Mucosa of rectum (tissue), 2 donors: ENCODE measurements at regions not wholly inside any gene's neighbourhood (a gene's known extent, or its start where the extent isn't known, plus 50 kb on each side); places are given as distances from the start of the nearest gene placed in this dataset.

Source experiments
- H3K27ac ChIP-seq, 2 donors: one replicate each; pipeline ENCODE4 v1.7.0; 2013; ENCODE audit warnings: inconsistent platforms in 2 of 2, low read depth in 2 of 2, low read length in 2 of 2
- H3K27me3 ChIP-seq, 2 donors: one replicate each; pipeline ENCODE4 v1.7.0; 2013; ENCODE audit warnings: low read length in 2 of 2; ENCODE audit not compliant: control insufficient read depth in 2 of 2, insufficient read depth in 2 of 2
- H3K36me3 ChIP-seq, 2 donors: one replicate each; pipeline ENCODE4 v1.7.0; 2013; ENCODE audit warnings: low read length in 2 of 2; ENCODE audit not compliant: control insufficient read depth in 2 of 2, insufficient read depth in 2 of 2
- H3K4me1 ChIP-seq, 2 donors: one replicate each; pipeline ENCODE4 v1.7.0; 2013; ENCODE audit warnings: low read length in 2 of 2, mild to moderate bottlenecking in 1 of 2; ENCODE audit not compliant: control insufficient read depth in 2 of 2, insufficient read depth in 2 of 2
- H3K4me3 ChIP-seq, 2 donors: one replicate each; pipeline ENCODE4 v1.7.0; 2013; ENCODE audit warnings: low read length in 2 of 2
- H3K9ac ChIP-seq, 2 donors: one replicate each; pipeline ENCODE4 v1.7.0; 2013; ENCODE audit warnings: low read length in 2 of 2, low read depth in 1 of 2, mild to moderate bottlenecking in 1 of 2
- H3K9me3 ChIP-seq, 2 donors: one replicate each; pipeline ENCODE4 v1.7.0; 2013; ENCODE audit warnings: low read length in 2 of 2; ENCODE audit not compliant: control insufficient read depth in 2 of 2
- donor health status: healthy.
- donor health status: Normal muscosa, but diverticular disease.

DNA sequence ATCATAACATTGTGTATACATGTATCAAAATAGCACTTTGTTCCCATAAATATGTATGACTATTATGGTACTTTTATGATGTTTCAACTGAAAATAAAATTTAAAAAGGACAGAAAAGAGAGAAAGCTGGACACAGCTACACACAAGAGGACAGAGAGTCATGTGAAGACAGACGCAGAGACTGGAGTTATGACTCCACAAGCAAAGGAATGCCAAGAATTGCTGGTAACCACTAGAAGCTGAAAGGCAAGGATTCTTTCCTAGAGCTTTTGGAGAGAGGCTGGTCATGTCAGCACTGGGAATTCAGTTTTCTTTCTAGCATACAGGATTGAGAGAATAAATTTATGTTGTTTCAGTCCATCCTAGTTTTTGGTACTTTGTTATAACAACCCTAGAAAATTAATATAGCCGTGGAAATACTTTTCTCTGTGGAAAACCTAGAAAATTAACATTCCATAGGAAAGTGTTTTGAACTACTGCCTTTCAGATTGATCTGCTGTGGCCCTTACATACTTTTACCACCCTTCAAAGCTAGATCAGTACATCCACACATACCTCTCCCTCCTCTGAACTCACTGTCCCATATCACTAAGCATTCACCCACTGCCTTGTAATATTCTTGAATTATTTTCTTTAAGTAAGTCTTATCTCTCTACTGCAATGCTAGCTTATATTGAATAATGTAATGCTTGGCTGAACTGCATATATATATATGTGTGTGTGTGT, 575.3 kb downstream of the IPMK start:
- H3K27ac ChIP-seq = no peak overlapping the region
- H3K4me1 ChIP-seq = no peaks in the 10 kb centered on the region
- H3K9ac ChIP-seq = no peak overlapping the region
- no peaks in the 10 kb centered on the region for H3K9me3 ChIP-seq
- H3K36me3 ChIP-seq = no peaks in the 10 kb centered on the region
- no peak overlapping the region for H3K4me3 ChIP-seq
- no peaks in the 10 kb centered on the region for H3K27me3 ChIP-seq

- Histone ChIP-seq H3K36me3 (no peaks in the 10 kb centered on the region), H3K27me3 (no peaks in the 10 kb centered on the region), H3K9me3 (no peaks in the 10 kb centered on the region), H3K9ac (no peak overlapping the region), H3K27ac (no peak overlapping the region), H3K4me1 (no peaks in the 10 kb centered on the region), H3K4me3 (no peak overlapping the region)
Observed at GRCh38 chr10:57689596-57690297, 577.9 kb downstream of the IPMK start.

DNA sequence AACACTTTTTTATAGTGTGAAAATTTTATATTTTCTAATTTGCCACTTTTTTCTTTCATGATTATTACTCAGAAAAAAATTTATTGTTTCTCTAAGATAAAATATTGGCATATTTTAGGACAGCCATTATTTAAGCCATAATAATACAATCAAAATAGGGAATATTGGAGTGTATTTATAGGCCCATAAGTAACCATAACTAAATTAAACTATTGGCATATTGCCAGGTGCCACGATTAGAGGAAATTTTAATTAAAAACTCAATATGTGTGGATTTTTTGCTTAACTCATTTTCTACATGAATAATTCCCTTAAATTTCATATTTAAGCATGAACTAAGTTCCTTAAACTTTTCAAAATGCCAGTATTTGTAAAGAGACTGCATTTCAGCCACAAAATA, 587.8 kb downstream of the IPMK start:
- Histone ChIP-seq H3K9me3 (no peaks in the 10 kb centered on the region), H3K4me1 (no peaks in the 10 kb centered on the region)

GRCh38 chr10:57675125-57675524, 592.6 kb downstream of the IPMK start:
- no peaks in the 10 kb centered on the region for H3K27me3 ChIP-seq
- no peak overlapping the region for H3K27ac ChIP-seq
- H3K9me3 ChIP-seq = no peaks in the 10 kb centered on the region
- no peaks in the 10 kb centered on the region for H3K36me3 ChIP-seq
- no peak overlapping the region for H3K4me3 ChIP-seq
- H3K4me1 ChIP-seq = no peaks in the 10 kb centered on the region
- H3K9ac ChIP-seq = no peak overlapping the region

More for the DNA sequence above, 587.8 kb downstream of the IPMK start:
- H3K27ac ChIP-seq = no peak overlapping the region
- H3K27me3 ChIP-seq = no peaks in the 10 kb centered on the region
- H3K36me3 ChIP-seq = no peaks in the 10 kb centered on the region
- no peak overlapping the region for H3K9ac ChIP-seq
- no peak overlapping the region for H3K4me3 ChIP-seq

DNA sequence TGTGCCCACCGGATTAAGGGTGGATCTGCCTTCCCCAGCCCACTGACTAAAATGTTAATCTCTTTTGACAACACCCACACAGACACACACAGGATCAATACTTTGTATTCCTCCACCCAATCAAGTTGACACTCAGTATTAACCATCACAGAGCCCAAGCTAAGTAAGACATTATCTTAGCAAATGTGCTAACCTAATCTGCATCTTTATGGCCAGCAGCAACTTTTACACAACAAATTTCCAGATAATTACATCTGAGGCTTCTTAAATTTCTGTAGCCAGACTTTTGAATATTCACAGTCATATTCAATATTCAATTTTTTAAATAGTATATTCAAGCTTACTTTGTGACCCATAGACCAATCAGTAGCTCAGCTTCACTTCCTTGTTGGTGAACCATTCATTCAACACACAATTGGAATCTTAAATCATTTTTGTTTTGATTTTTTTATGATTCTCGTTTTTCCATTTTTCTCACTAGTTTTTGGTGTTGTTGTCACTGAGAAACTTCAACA, 594.2 kb downstream of the IPMK start:
- no peaks in the 10 kb centered on the region for H3K4me1 ChIP-seq
- H3K27me3 ChIP-seq = no peaks in the 10 kb centered on the region
- H3K9ac ChIP-seq = no peak overlapping the region
- H3K36me3 ChIP-seq = no peaks in the 10 kb centered on the region
- no peaks in the 10 kb centered on the region for H3K9me3 ChIP-seq
- H3K4me3 ChIP-seq = no peak overlapping the region
- H3K27ac ChIP-seq = no peak overlapping the region

GRCh38 chr10:57664815-57665214, 602.9 kb downstream of the IPMK start:
- Histone ChIP-seq H3K4me3 (no peak overlapping the region), H3K27ac (no peak overlapping the region), H3K9me3 (no peaks in the 10 kb centered on the region), H3K36me3 (no peaks in the 10 kb centered on the region), H3K27me3 (no peaks in the 10 kb centered on the region), H3K4me1 (no peaks in the 10 kb centered on the region), H3K9ac (no peak overlapping the region)

GRCh38 chr10:57663401-57663800, 604.3 kb downstream of the IPMK start:
- no peaks in the 10 kb centered on the region for H3K27me3 ChIP-seq
- H3K4me1 ChIP-seq = no peaks in the 10 kb centered on the region
- no peak overlapping the region for H3K27ac ChIP-seq
- H3K9me3 ChIP-seq = no peaks in the 10 kb centered on the region
- H3K9ac ChIP-seq = no peak overlapping the region
- no peak overlapping the region for H3K4me3 ChIP-seq
- H3K36me3 ChIP-seq = no peaks in the 10 kb centered on the region

GRCh38 chr10:57661206-57661605, 606.5 kb downstream of the IPMK start:
- no peak overlapping the region for H3K4me3 ChIP-seq
- H3K27ac ChIP-seq = no peak overlapping the region
- H3K27me3 ChIP-seq = no peaks in the 10 kb centered on the region
- no peaks in the 10 kb centered on the region for H3K4me1 ChIP-seq
- no peaks in the 10 kb centered on the region for H3K9me3 ChIP-seq
- no peaks in the 10 kb centered on the region for H3K36me3 ChIP-seq
- no peak overlapping the region for H3K9ac ChIP-seq

- H3K4me1 ChIP-seq = no peaks in the 10 kb centered on the region
- no peaks in the 10 kb centered on the region for H3K36me3 ChIP-seq
- no peaks in the 10 kb centered on the region for H3K27me3 ChIP-seq
- no peaks in the 10 kb centered on the region for H3K9me3 ChIP-seq
- H3K9ac ChIP-seq = no peak overlapping the region
- no peak overlapping the region for H3K27ac ChIP-seq
- no peak overlapping the region for H3K4me3 ChIP-seq
Observed at GRCh38 chr10:57657164-57657765, 610.4 kb downstream of the IPMK start.

DNA sequence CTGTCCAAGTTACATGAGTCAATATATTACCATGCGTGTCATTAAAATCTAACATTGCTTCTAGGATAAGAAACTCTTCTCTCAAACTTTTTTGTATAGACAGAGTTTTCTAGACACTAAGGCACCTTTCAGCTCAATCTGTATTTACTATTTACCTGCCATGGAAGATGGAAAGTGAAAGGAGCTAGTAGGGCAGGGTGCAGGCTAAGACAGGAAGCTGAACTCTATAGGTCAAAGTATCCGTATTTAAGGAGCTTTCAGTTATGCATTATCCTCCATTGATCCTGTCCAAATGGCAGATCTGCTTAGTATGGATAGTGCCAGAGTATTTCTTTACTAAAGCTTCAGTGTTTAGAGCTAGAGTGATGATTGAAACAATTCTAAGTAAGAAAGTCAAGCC, 612.8 kb downstream of the IPMK start:
- Histone ChIP-seq H3K27ac (no peak overlapping the region), H3K27me3 (no peaks in the 10 kb centered on the region), H3K9me3 (no peaks in the 10 kb centered on the region), H3K4me3 (no peak overlapping the region), H3K4me1 (no peaks in the 10 kb centered on the region), H3K36me3 (no peaks in the 10 kb centered on the region), H3K9ac (no peak overlapping the region)
